ENCODE measurements at regions not wholly inside any gene's neighbourhood (a gene's known extent, or its start where the extent isn't known, plus 50 kb on each side); places are given as distances from the start of the nearest gene placed in this dataset.

- H3K4me3 ChIP-seq (replicated peaks; ENCODE audit: low read depth, low read length) = no peak overlapping the region
- TF ChIP-seq CTCF (IDR thresholded peaks at IDR 0.05; ENCODE audit: low read depth, low read length, missing control alignments) = no peak
- no peak for DNase-seq (ENCODE audit: extremely low read depth, low read depth)
Observed at GRCh38 chr6:112549749-112550148, 202.6 kb downstream of the RFPL4B start.

DNA sequence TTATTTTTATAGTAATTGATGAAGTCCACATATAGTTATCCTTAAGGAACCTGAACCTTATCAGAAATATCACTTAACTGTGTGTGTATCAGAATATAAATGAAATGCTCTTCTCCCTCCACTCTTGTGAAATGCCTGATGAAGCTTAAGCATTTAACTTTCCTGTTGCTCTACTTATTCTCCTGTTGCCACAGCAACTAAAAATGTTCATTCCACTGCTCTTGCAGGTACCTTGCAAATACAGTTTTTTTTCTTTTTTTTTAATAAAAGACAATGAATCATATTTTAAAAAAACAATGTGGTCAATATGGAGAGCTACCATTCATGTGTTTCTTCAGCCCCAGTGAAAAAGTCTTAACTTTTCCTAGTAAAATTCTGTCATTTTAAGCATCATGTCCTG is 210.3 kb downstream of the RFPL4B start:
- no peak for TF ChIP-seq CTCF (IDR thresholded peaks at IDR 0.05; ENCODE audit: low read depth, low read length, missing control alignments)
- H3K4me3 ChIP-seq (replicated peaks; ENCODE audit: low read depth, low read length) = no peak overlapping the region
- no peak for DNase-seq (ENCODE audit: extremely low read depth, low read depth)

DNA sequence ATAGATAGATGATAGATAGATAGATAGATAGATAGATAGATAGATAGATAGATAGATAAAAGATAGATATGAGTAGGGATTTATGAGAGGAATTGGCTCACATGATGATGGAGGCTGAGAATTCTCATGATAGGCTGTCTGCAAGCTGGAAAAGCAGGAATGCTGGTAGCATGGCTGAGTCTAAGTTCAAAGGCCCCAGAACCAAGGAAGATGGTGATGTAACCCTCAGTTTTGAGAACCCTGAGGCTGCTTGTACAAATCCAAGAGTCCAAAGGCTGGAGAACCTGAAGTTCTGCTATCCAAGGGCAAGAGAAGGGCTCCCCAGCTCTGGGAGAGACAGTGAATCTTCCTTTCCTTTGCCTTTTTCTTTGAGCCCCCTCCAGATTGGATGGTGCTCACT is 210.8 kb downstream of the RFPL4B start:
- no peak for TF ChIP-seq CTCF (IDR thresholded peaks at IDR 0.05; ENCODE audit: low read depth, low read length, missing control alignments)
- H3K4me3 ChIP-seq (replicated peaks; ENCODE audit: low read depth, low read length) = no peak overlapping the region
- no peak for DNase-seq (ENCODE audit: extremely low read depth, low read depth)

DNA sequence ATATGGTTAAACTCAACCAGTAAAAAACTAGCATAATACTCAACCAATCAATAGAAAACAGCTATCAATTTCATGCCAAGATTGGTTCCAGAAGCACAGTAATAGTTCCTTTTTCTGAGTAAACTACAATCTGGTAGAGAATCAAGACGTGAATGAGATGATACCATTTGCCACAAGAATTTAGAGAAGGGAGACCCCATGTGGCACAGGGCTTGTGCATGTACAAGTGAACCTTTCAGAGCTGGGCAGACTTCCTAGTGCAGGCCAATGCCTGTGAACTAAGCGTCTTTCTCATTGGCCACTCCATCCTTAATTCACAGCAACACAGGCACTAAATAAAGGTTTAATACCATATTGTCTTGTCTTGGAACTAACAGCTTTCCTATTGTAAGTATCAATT is 213.5 kb downstream of the RFPL4B start:
- H3K4me3 ChIP-seq (replicated peaks; ENCODE audit: low read depth, low read length) = no peak overlapping the region
- no peak for DNase-seq (ENCODE audit: extremely low read depth, low read depth)
- TF ChIP-seq CTCF (IDR thresholded peaks at IDR 0.05; ENCODE audit: low read depth, low read length, missing control alignments) = peak; percentile 2

- no peak overlapping the region for H3K4me3 ChIP-seq (replicated peaks; ENCODE audit: low read depth, low read length)
Observed at GRCh38 chr6:112562301-112563231, 215.4 kb downstream of the RFPL4B start.

GRCh38 chr6:112563368-112563767 is 216.2 kb downstream of the RFPL4B start:
- no peak for DNase-seq (ENCODE audit: extremely low read depth, low read depth)
- no peak for TF ChIP-seq CTCF (IDR thresholded peaks at IDR 0.05; ENCODE audit: low read depth, low read length, missing control alignments)
- no peak overlapping the region for H3K4me3 ChIP-seq (replicated peaks; ENCODE audit: low read depth, low read length)

More at GRCh38 chr6:112562301-112563231, 215.4 kb downstream of the RFPL4B start:
- TF ChIP-seq CTCF (IDR thresholded peaks at IDR 0.05; ENCODE audit: low read depth, low read length, missing control alignments) = no peak
- no peak for DNase-seq (ENCODE audit: extremely low read depth, low read depth)
